ENCODE measurements at regions not wholly inside any gene's neighbourhood (a gene's known extent, or its start where the extent isn't known, plus 50 kb on each side); places are given as distances from the start of the nearest gene placed in this dataset.

DNA sequence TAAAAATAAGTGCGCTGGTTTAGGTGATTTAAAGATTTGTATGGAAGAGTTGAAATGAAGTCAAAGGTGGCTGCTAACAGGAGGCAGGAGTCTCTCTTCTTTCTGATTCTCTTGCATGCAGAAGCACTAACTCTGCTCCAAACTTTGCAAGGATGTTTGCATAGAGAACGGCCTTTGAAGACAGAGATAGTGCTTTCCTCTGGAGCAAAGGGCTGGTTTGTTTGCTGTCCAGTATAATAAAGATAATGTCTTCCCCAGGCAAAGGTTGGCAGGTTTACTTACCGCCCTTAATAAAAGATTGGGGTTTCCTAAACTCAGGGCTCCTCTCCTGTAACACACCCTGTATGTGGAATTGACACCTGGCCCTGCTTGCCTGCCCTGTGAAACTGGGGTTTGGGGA is 210.6 kb upstream of the RREB1 start:
- WGBS, 5 donors = 39 to 69% (median 43%) methylated on average over 3 of the region's 3 CpGs
- intact Hi-C loops (cut with DNase I; ENCODE audit: low total_unique reads) = no loop called here

DNA sequence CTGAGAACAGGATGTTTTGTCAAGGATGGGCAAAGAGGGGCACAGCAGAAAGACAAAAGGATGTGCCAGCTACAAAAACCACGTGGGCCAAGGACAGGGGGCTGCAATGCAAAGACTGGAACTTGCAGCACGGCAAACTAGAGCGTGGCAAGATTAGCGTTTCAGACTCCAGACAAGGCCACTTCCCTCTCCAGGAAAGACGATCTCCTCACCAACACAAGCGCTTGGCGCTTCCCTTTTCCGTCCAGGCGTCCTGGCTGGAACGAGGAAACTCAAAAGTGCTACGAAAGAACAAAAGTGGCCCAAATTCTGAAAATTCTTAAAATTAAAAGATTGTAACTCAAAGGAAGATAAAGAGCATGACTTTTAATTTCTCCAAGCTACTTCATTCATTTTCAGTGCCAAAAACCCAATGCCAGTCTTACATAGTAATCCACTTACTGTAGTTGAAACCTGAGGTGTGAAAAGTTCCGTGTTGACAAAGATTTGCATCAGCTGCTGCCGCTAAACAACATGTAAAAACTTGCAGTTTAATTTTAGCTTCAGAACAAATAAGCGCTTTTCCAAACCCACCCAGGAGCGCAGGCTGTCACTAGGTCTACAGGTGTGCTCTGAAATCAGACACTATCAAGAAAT is 207.1 kb upstream of the RREB1 start:
- no peaks in the 10 kb centered on the region for H3K9me3 ChIP-seq
- intact Hi-C loops (cut with DNase I; ENCODE audit: low total_unique reads) = no loop called here
- WGBS, 5 donors = 65 to 84% (median 79%) methylated on average over 15 of the region's 15 CpGs
- H3K4me3 ChIP-seq = no peak overlapping the region
- H3K36me3 ChIP-seq = no peaks in the 10 kb centered on the region
- TF ChIP-seq POLR2AphosphoS5 (IDR thresholded peaks at IDR 0.05) = no peak
- TF ChIP-seq, protein P1, sequence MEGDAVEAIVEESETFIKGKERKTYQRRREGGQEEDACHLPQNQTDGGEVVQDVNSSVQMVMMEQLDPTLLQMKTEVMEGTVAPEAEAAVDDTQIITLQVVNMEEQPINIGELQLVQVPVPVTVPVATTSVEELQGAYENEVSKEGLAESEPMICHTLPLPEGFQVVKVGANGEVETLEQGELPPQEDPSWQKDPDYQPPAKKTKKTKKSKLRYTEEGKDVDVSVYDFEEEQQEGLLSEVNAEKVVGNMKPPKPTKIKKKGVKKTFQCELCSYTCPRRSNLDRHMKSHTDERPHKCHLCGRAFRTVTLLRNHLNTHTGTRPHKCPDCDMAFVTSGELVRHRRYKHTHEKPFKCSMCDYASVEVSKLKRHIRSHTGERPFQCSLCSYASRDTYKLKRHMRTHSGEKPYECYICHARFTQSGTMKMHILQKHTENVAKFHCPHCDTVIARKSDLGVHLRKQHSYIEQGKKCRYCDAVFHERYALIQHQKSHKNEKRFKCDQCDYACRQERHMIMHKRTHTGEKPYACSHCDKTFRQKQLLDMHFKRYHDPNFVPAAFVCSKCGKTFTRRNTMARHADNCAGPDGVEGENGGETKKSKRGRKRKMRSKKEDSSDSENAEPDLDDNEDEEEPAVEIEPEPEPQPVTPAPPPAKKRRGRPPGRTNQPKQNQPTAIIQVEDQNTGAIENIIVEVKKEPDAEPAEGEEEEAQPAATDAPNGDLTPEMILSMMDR (IDR thresholded peaks at IDR 0.05) = no peak
- TF ChIP-seq EP300 (IDR thresholded peaks at IDR 0.05) = no peak
- TF ChIP-seq POLR2A (IDR thresholded peaks at IDR 0.05) = no peak
- DNase-seq = no peak
- no peak overlapping the region for H3K27ac ChIP-seq
- no peaks in the 10 kb centered on the region for H3K4me1 ChIP-seq
- no peaks in the 10 kb centered on the region for H3K27me3 ChIP-seq

More for the DNA sequence above, 210.6 kb upstream of the RREB1 start:
- Histone ChIP-seq H3K27ac (no peak overlapping the region), H3K27me3 (no peaks in the 10 kb centered on the region), H3K4me3 (no peak overlapping the region), H3K4me1 (no peaks in the 10 kb centered on the region), H3K9me3 (no peaks in the 10 kb centered on the region), H3K36me3 (no peaks in the 10 kb centered on the region)
- no peak for DNase-seq
- TF ChIP-seq EP300 (IDR thresholded peaks at IDR 0.05) (no peak), POLR2A (IDR thresholded peaks at IDR 0.05) (no peak), POLR2AphosphoS5 (IDR thresholded peaks at IDR 0.05) (no peak)
- TF ChIP-seq, protein P1 (IDR thresholded peaks at IDR 0.05) = no peak

DNA sequence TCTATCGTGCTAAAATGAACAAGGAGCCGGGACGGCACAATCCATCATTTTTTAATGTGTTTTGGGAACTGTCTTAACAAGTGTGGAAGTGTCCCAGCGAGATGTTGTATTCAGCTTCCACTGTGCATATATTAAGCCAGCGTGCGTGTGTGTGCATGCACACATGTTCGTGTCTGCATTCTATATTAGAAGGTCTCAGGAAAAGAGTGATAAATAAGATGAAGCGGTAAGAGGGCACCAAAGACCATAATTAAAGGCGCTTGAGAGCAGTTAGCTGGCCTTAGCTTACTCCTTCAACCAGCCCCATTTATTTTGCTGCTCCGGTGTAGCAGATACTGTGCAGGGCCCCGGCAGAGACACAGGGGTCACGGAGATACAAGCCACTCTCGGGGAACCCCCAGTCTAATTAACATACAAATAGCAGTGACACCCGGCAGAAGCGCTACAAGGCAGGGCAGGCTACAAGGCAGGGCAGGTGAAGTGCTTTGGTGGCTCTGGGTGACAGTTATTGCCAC is 206.5 kb upstream of the RREB1 start:
- Histone ChIP-seq H3K4me3 (no peak overlapping the region), H3K27me3 (no peaks in the 10 kb centered on the region)
- WGBS, 5 donors = 61 to 74% (median 69%) methylated on average over 15 of the region's 15 CpGs

DNA sequence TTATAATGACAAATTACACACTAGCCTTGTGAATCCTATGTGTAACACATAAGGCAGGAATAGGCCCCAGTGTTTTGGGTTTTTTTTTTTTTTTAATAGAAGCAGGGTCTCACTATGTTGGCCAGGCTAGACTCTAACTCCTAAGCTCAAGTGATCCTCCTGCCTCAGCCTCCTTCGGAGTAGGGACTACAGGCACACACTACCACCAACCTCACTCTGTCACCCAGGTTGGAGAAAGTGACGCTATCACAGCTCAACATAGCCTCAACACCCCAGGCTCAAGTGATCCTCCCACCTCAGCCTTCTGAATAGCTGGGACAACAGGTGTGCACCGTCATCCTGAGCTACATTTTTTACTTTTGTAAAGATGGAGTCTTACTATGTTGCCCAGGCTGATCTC is 205.8 kb upstream of the RREB1 start:
- DNase-seq = no peak
- H3K4me1 ChIP-seq = no peaks in the 10 kb centered on the region
- H3K4me3 ChIP-seq = no peak overlapping the region
- TF ChIP-seq POLR2AphosphoS5 (IDR thresholded peaks at IDR 0.05) = no peak
- TF ChIP-seq EP300 (IDR thresholded peaks at IDR 0.05) = no peak
- TF ChIP-seq, protein P1 (IDR thresholded peaks at IDR 0.05) = no peak
- TF ChIP-seq POLR2A (IDR thresholded peaks at IDR 0.05) = no peak
- H3K36me3 ChIP-seq = no peaks in the 10 kb centered on the region
- intact Hi-C loops (cut with DNase I; ENCODE audit: low total_unique reads) = no loop called here
- no peaks in the 10 kb centered on the region for H3K27me3 ChIP-seq
- no peaks in the 10 kb centered on the region for H3K9me3 ChIP-seq
- 86 to 98% (median 96%) methylated on average over 3 of the region's 3 CpGs for WGBS, 5 donors
- H3K27ac ChIP-seq = no peak overlapping the region

More for the DNA sequence above, 206.5 kb upstream of the RREB1 start:
- intact Hi-C loops (cut with DNase I; ENCODE audit: low total_unique reads) = no loop called here
- Histone ChIP-seq H3K36me3 (no peaks in the 10 kb centered on the region), H3K4me1 (no peaks in the 10 kb centered on the region), H3K9me3 (no peaks in the 10 kb centered on the region), H3K27ac (no peak overlapping the region)
- no peak for TF ChIP-seq EP300 (IDR thresholded peaks at IDR 0.05)
- no peak for TF ChIP-seq POLR2A (IDR thresholded peaks at IDR 0.05)
- no peak for TF ChIP-seq POLR2AphosphoS5 (IDR thresholded peaks at IDR 0.05)
- TF ChIP-seq, protein P1 (IDR thresholded peaks at IDR 0.05) = no peak
- DNase-seq = no peak

Measured in stomach (tissue), 8 donors.